ENCODE measurements at regions not wholly inside any gene's neighbourhood (a gene's known extent, or its start where the extent isn't known, plus 50 kb on each side); places are given as distances from the start of the nearest gene placed in this dataset.
"Not testable (repeated sequence)": the region's sequence is repeated elsewhere in the genome, so short reads cannot be mapped to it uniquely, and the experiment has no call there.

DNA sequence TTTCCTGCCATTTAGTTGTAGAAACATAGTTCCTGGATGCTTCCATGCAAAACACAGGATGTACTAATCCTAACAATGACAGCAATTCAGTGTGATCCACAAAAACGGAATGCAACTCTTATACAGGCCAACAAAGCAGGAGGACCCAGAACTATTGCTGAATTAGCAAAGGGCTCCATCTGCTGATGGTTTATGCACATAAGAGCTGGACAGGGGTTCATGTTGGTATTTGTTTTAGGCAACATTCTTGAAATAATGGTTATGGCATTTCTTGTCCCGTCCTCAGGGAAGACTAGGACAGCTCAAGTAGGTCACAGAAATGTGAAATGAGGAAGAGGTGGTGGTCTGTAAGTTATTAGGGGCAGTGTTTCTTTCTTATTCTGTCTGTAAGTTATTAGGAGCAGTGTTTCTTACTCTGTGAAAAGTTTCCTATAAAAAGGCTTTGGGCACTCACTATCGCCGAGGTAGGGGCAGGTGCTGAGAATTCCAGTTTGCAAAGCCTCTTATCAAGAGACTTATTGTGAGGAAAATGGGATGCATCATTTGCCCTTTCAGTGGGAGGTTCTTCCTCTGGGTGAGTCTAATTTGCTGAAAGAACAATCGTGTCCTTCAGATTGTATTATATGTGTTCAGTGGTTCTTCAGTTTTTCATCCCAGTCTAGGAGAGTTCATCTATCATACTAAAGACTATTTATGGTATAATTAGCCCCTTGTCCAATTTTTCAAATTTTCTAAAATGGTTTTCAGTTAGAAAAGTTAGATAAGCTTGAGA, 171.1 kb downstream of the MCHR2 start:
- Histone ChIP-seq H3K27me3 (ENCODE audit: control insufficient read depth, insufficient read depth, low read length) (no peaks in the 10 kb centered on the region), H3K27ac (ENCODE audit: low read depth, low read length) (no peak overlapping the region), H3K4me1 (ENCODE audit: control insufficient read depth, insufficient read depth, low read length) (peaks cover 6% of the 10 kb centered on the region; the same call in 1 of the 2 replicates), H3K9ac (ENCODE audit: low read length) (no peak overlapping the region), H3K4me3 (ENCODE audit: low read depth, low read length) (peak overlapping the region; percentile 57), H3K36me3 (ENCODE audit: control insufficient read depth, insufficient read depth, low read length) (no peaks in the 10 kb centered on the region), H3K9me3 (ENCODE audit: control insufficient read depth, insufficient read depth, low read depth, low read length) (no peaks in the 10 kb centered on the region)

DNA sequence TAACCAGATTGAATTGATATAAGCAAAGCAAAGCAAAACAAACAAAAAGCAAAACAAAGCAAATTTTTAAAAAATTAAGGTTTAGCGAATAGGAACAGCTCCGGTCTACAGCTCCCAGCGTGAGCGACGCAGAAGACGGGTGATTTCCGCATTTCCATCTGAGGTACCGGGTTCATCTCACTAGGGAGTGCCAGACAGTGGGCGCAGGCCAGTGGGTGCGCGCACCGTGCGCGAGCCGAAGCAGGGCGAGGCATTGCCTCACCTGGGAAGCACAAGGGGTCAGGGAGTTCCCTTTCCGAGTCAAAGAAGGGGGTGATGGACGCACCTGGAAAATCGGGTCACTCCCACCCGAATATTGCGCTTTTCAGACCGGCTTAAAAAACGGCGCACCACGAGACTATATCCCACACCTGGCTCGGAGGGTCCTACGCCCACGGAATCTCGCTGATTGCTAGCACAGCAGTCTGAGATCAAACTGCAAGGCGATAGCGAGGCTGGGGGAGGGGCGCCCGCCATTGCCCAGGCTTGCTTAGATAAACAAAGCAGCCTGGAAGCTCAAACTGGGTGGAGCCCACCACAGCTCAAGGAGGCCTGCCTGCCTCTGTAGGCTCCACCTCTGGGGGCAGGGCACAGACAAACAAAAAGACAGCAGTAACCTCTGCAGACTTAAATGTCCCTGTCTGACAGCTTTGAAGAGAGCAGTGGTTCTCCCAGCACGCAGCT, 170.3 kb downstream of the MCHR2 start:
- H3K36me3 ChIP-seq (ENCODE audit: control insufficient read depth, insufficient read depth, low read length); H3K27me3 ChIP-seq (ENCODE audit: control insufficient read depth, insufficient read depth, low read length); H3K4me1 ChIP-seq (ENCODE audit: control insufficient read depth, insufficient read depth, low read length); H3K9me3 ChIP-seq (ENCODE audit: control insufficient read depth, insufficient read depth, low read depth, low read length); H3K9ac ChIP-seq (ENCODE audit: low read length); H3K27ac ChIP-seq (ENCODE audit: low read depth, low read length): not testable (repeated sequence)
- peak overlapping the region; percentile 57 for H3K4me3 ChIP-seq (ENCODE audit: low read depth, low read length)

DNA sequence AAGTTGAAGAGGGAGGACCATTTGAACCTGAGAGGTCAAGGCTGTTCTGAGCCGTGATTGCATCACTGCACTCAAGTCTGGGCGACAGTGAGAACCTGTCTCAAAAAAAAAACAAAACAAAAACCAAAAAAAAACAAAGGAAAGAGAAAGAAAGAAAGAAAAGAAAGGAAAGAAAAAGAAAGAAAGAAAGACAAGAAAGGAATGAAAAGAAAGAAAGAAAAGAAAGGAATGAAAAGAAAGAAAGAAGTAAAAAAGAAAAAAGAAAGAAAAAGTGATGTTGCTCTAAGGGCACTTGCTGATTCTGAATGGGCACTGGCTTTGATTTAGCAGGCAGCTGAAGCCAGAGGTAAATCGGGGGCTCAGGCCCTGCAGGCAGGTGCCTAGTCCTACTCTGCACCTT, 161.0 kb downstream of the MCHR2 start:
- Histone ChIP-seq H3K9ac (ENCODE audit: low read length) (no peak overlapping the region), H3K4me1 (ENCODE audit: control insufficient read depth, insufficient read depth, low read length) (no peaks in the 10 kb centered on the region), H3K9me3 (ENCODE audit: control insufficient read depth, insufficient read depth, low read depth, low read length) (no peaks in the 10 kb centered on the region), H3K27ac (ENCODE audit: low read depth, low read length) (no peak overlapping the region), H3K27me3 (ENCODE audit: control insufficient read depth, insufficient read depth, low read length) (no peaks in the 10 kb centered on the region), H3K36me3 (ENCODE audit: control insufficient read depth, insufficient read depth, low read length) (no peaks in the 10 kb centered on the region), H3K4me3 (ENCODE audit: low read depth, low read length) (no peak overlapping the region)

DNA sequence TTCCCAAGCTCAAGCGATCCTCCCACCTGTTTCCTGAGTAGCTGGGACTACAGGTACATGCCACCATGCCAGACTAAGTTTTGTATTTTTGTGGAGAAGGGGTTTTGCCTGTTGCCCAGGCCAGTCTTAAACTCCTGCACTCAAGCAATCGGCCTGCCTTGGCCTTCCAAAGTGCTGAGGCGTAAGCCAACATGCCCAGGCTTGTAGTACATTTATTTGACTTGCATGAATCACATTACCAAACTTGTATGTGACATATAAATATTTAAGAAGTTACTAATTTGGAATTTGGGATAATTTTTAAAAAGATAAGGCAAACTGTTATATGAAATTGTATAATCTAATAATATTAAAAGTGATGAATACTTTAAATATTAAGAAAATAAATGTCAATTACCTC, 157.6 kb downstream of the MCHR2 start:
- Histone ChIP-seq H3K9ac (ENCODE audit: low read length) (no peak overlapping the region), H3K27ac (ENCODE audit: low read depth, low read length) (no peak overlapping the region), H3K4me3 (ENCODE audit: low read depth, low read length) (no peak overlapping the region), H3K36me3 (ENCODE audit: control insufficient read depth, insufficient read depth, low read length) (no peaks in the 10 kb centered on the region), H3K4me1 (ENCODE audit: control insufficient read depth, insufficient read depth, low read length) (no peaks in the 10 kb centered on the region), H3K9me3 (ENCODE audit: control insufficient read depth, insufficient read depth, low read depth, low read length) (no peaks in the 10 kb centered on the region), H3K27me3 (ENCODE audit: control insufficient read depth, insufficient read depth, low read length) (no peaks in the 10 kb centered on the region)

- Histone ChIP-seq H3K36me3 (ENCODE audit: control insufficient read depth, insufficient read depth, low read length) (no peaks in the 10 kb centered on the region), H3K4me1 (ENCODE audit: control insufficient read depth, insufficient read depth, low read length) (no peaks in the 10 kb centered on the region), H3K27me3 (ENCODE audit: control insufficient read depth, insufficient read depth, low read length) (0 out of 2 replicates have a peak, but pooled peaks cover 4% of the 10 kb centered on the region), H3K4me3 (ENCODE audit: low read depth, low read length) (no peak overlapping the region), H3K9me3 (ENCODE audit: control insufficient read depth, insufficient read depth, low read depth, low read length) (no peaks in the 10 kb centered on the region), H3K9ac (ENCODE audit: low read length) (no peak overlapping the region), H3K27ac (ENCODE audit: low read depth, low read length) (no peak overlapping the region)
These were observed 155.4 kb downstream of the MCHR2 start for GRCh38 chr6:99838607-99839006.

DNA sequence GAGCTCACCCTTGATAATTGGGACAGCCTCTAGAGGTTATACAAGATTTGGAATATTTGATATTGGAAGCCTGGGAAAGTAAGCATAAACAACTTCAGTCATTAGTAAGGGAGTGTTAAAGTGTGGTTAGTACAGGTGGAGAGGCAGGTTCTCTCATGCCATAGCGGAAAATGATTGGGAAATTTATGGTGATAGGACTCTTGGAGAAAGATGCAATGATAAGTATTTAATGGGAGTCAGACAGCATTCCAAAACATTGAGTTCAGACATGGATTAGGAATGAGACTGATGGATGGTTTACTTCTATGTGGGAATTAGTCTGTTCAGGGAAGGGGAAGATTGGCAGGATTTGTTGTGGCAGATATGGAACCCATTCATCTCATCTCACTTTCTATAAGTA, 152.7 kb downstream of the MCHR2 start:
- peaks cover 5% of the 10 kb centered on the region; the same call in 1 of the 2 replicates for H3K27me3 ChIP-seq (ENCODE audit: control insufficient read depth, insufficient read depth, low read length)
- H3K9me3 ChIP-seq (ENCODE audit: control insufficient read depth, insufficient read depth, low read depth, low read length): no peaks in the 10 kb centered on the region
- H3K36me3 ChIP-seq (ENCODE audit: control insufficient read depth, insufficient read depth, low read length): no peaks in the 10 kb centered on the region
- H3K9ac ChIP-seq (ENCODE audit: low read length): no peak overlapping the region
- H3K4me1 ChIP-seq (ENCODE audit: control insufficient read depth, insufficient read depth, low read length): peaks cover 6% of the 10 kb centered on the region; the same call in 1 of the 2 replicates
- H3K4me3 ChIP-seq (ENCODE audit: low read depth, low read length): no peak overlapping the region
- H3K27ac ChIP-seq (ENCODE audit: low read depth, low read length): no peak overlapping the region

DNA sequence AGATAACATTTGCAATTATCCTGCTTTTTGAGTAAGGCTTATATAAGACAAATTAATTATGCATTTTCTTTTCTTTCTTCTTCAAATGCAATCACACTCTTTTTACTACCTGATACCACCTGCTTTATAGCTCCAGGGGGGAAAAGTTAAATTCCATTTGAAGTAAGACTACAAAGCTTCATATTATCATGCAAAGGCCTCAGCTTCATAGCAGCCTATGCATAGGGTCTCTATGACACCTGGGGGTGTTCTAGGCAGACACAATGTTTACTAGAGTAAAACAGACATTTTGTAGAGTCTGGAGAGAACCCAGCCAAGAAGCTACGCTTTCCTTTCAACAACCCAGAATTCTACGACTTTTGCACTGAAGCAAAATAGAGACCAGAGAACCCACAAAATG, 148.0 kb downstream of the MCHR2 start:
- Histone ChIP-seq H3K9ac (ENCODE audit: low read length) (no peak overlapping the region), H3K36me3 (ENCODE audit: control insufficient read depth, insufficient read depth, low read length) (no peaks in the 10 kb centered on the region), H3K4me3 (ENCODE audit: low read depth, low read length) (no peak overlapping the region), H3K27me3 (ENCODE audit: control insufficient read depth, insufficient read depth, low read length) (peaks cover 9% of the 10 kb centered on the region; the same call in 1 of the 2 replicates), H3K9me3 (ENCODE audit: control insufficient read depth, insufficient read depth, low read depth, low read length) (no peaks in the 10 kb centered on the region), H3K4me1 (ENCODE audit: control insufficient read depth, insufficient read depth, low read length) (peaks cover 9% of the 10 kb centered on the region; the same call in 1 of the 2 replicates), H3K27ac (ENCODE audit: low read depth, low read length) (no peak overlapping the region)

GRCh38 chr6:99850841-99851240, 143.2 kb downstream of the MCHR2 start:
- H3K36me3 ChIP-seq (ENCODE audit: control insufficient read depth, insufficient read depth, low read length): no peaks in the 10 kb centered on the region
- no peak overlapping the region for H3K9ac ChIP-seq (ENCODE audit: low read length)
- peaks cover 8% of the 10 kb centered on the region; the same call in 1 of the 2 replicates for H3K4me1 ChIP-seq (ENCODE audit: control insufficient read depth, insufficient read depth, low read length)
- no peak overlapping the region for H3K27ac ChIP-seq (ENCODE audit: low read depth, low read length)
- no peaks in the 10 kb centered on the region for H3K9me3 ChIP-seq (ENCODE audit: control insufficient read depth, insufficient read depth, low read depth, low read length)
- H3K4me3 ChIP-seq (ENCODE audit: low read depth, low read length): no peak overlapping the region
- peaks cover 8% of the 10 kb centered on the region; the same call in 1 of the 2 replicates for H3K27me3 ChIP-seq (ENCODE audit: control insufficient read depth, insufficient read depth, low read length)

DNA sequence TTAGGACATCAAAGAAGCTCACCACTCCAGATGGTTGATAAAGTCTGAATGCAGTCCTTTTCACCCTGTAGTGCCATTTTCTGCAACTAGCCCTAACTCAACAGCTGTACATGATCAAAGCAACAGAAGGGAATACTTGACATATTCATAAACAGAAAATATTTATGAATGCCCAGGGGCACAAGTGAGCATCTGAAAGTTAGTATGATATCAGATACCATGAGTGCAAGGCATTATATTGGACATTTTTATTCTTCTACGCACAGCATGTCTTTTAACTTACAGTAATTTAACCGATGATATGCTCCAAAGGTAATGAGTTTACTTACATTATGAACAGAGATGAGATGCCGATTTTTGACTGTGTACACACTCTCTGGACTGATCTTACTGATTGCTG, 142.0 kb downstream of the MCHR2 start:
- Histone ChIP-seq H3K9ac (ENCODE audit: low read length) (no peak overlapping the region), H3K4me1 (ENCODE audit: control insufficient read depth, insufficient read depth, low read length) (no peaks in the 10 kb centered on the region), H3K27me3 (ENCODE audit: control insufficient read depth, insufficient read depth, low read length) (peaks cover 3% of the 10 kb centered on the region; the same call in 1 of the 2 replicates), H3K9me3 (ENCODE audit: control insufficient read depth, insufficient read depth, low read depth, low read length) (no peaks in the 10 kb centered on the region), H3K4me3 (ENCODE audit: low read depth, low read length) (no peak overlapping the region), H3K27ac (ENCODE audit: low read depth, low read length) (no peak overlapping the region), H3K36me3 (ENCODE audit: control insufficient read depth, insufficient read depth, low read length) (no peaks in the 10 kb centered on the region)

DNA sequence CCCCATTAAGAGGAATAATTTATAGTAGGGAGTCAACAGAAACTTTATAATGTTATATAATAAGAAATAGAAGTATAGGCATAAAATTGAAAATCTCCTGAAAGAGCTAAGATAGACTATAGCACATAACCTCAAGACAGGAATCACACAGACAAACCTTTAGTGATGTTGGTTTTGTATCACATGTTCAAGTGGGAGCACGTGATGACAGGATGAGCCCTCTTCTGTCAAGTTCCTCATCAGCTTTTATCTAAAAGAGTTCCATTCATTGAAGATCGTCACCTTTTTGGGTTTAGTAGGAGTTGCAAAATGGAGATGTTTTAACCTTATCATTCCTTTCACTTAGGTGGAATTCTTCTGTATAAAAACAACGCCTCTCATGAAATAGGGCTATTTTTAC, 127.0 kb downstream of the MCHR2 start:
- H3K4me1 ChIP-seq (ENCODE audit: control insufficient read depth, insufficient read depth, low read length): peaks cover 3% of the 10 kb centered on the region; the same call in 1 of the 2 replicates
- no peaks in the 10 kb centered on the region for H3K36me3 ChIP-seq (ENCODE audit: control insufficient read depth, insufficient read depth, low read length)
- no peak overlapping the region for H3K4me3 ChIP-seq (ENCODE audit: low read depth, low read length)
- H3K27me3 ChIP-seq (ENCODE audit: control insufficient read depth, insufficient read depth, low read length): peaks cover 21% of the 10 kb centered on the region
- H3K9me3 ChIP-seq (ENCODE audit: control insufficient read depth, insufficient read depth, low read depth, low read length): no peaks in the 10 kb centered on the region
- H3K9ac ChIP-seq (ENCODE audit: low read length): no peak overlapping the region
- no peak overlapping the region for H3K27ac ChIP-seq (ENCODE audit: low read depth, low read length)

DNA sequence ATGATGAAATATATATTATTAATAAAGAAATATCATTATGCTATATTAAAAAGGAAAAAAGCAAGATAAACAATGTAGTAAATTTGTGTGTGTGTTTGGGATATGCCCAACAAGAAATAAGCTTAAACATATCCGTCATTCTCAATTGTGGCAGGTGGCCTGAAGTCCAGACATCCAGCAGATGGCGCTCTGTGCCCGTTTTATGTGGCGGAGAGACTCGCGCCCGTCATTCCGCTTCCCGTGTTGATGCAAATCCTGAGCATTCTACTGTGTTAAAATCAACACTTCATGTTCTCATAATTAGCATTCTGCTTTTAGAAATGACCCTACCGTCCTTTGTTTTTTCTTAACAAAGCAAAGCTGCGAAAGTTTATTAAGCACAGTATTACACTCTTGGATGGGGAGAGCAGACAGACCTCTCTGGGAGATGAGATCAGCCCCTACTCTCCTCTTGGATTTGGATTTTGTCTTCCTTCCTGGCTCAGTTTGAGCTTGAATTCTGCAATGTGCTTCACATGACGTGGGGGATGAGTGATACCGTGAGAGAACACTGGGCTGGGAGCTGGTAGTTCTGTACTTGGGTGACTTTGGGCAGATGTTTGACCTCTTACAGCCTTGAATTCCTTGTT, 125.8 kb downstream of the MCHR2 start:
- no peaks in the 10 kb centered on the region for H3K36me3 ChIP-seq (ENCODE audit: control insufficient read depth, insufficient read depth, low read length)
- H3K4me3 ChIP-seq (ENCODE audit: low read depth, low read length): peak overlapping the region; percentile 45
- H3K9me3 ChIP-seq (ENCODE audit: control insufficient read depth, insufficient read depth, low read depth, low read length): no peaks in the 10 kb centered on the region
- peaks cover 3% of the 10 kb centered on the region; the same call in 1 of the 2 replicates for H3K4me1 ChIP-seq (ENCODE audit: control insufficient read depth, insufficient read depth, low read length)
- no peak overlapping the region for H3K9ac ChIP-seq (ENCODE audit: low read length)
- H3K27me3 ChIP-seq (ENCODE audit: control insufficient read depth, insufficient read depth, low read length): peaks cover 21% of the 10 kb centered on the region
- no peak overlapping the region for H3K27ac ChIP-seq (ENCODE audit: low read depth, low read length)
